KG1 (cell line): ENCODE measurements at regions not wholly inside any gene's neighbourhood (a gene's known extent, or its start where the extent isn't known, plus 50 kb on each side); places are given as distances from the start of the nearest gene placed in this dataset.

Experiments used
- DNase-seq: peaks from one replicate; lab custom pipeline; 2025; lab: John Stamatoyannopoulos, UW

GRCh38 chr2:59575191-59575590, 978.3 kb downstream of the BCL11A start:
- peak; percentile 60 for DNase-seq

DNA sequence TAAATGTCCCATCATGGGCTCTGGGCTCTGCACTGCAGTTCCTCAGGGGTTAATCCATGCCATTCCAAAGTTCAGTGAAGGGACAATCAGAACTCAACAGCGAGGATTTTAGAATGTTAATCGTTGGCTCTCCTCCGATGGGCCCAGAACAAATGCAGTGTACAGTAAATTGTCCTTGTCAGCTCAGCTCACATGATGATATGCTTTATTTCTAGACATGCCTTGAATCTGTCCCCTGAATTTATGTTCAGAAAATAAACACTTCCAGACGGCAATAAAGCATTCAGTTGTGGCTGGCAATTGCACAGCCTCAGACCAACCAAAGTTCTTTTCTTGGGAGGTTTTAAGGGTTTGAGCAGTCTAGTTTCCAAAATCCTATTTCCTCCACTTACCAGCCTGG, 981.2 kb downstream of the BCL11A start:
- no peak for DNase-seq

DNA sequence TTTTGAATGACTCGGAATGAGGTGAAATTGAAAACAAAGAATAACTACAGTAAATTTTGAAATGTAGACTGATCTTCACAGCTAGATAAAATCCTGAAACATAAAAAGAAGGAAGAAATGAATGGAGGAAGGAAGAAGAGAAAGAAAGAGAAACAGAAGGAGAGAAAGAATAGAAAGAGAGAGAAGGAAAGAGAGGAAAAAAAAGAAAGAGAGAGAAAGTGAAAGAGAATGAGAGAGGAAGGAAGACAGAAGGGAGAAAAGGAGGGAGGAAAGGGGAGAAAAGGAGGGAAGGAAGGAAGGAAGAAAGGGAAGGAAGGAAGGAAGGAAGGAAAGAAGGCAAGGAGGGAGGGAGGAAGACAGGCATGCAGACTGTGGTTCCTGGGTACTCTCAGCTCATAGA, 982.6 kb downstream of the BCL11A start:
- DNase-seq, result no peak

- no peak for DNase-seq
Measured at GRCh38 chr2:59569124-59569523, 984.3 kb downstream of the BCL11A start.

GRCh38 chr2:59568461-59568860, 985.0 kb downstream of the BCL11A start:
- no peak for DNase-seq

DNA sequence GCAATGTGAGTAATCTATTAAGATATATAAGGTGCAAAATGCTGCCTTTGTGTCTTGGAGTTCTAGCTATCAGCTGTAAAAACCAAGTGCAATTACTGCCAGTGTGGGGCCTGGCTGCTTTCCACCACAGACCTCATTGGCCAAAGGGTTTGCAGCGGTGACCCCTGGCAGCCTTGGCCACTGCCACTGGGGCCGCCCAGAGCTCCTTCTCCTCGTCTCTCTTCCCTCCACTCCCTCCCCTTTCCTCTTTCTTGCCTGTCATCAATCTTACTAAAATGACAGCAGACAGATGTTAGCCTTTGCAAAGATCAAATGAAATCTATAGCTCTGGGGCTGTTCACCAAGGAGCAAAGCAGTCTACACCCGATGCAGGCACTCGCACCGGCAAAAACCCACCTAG, 986.3 kb downstream of the BCL11A start:
- no peak for DNase-seq

- DNase-seq, result no peak
Measured at GRCh38 chr2:59566739-59567138, 986.7 kb downstream of the BCL11A start.

DNA sequence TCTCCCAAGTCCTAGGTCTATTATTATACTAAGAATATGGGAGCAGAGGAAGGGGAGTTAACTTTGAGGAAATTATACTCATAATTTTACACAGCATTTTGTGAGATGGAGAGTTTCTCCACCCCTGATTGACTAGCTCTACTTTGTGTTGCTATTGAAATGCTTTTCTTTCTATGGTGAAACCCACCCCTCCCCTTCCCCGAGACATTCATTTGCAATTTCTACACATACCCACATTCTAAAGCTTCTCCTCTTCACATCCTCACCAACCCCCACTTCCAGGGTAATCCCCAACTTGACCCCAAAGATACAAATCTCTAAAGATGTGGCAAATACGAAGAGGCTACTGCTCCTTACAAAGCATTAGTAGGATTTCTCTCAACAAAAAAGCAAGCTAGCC, 992.2 kb downstream of the BCL11A start:
- DNase-seq, result no peak

- no peak for DNase-seq
Measured at GRCh38 chr2:59560769-59561168, 992.7 kb downstream of the BCL11A start.

DNA sequence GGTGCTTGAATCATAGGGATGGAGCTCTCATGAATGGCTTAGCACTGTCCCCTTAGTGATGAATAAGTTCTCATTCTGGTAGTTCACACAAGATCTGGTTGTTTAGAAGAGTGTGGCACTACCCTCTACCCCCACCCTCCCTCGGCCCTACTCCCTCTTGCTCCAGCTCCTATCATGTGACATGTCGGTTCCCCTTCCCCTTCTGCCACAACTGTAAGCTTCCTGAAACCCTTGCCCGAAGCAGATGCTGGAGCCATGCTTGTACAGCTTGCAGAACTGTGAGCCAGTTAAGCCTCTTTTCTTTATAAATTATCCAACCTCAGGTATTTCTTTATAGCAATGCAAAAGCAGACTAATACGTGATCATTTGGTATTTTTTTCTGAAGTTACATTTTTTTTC, 1012.6 kb downstream of the BCL11A start:
- DNase-seq, result no peak

- DNase-seq, result no peak
Measured at GRCh38 chr2:59538398-59538911, 1015.0 kb downstream of the BCL11A start.

- DNase-seq, result no peak
Measured at GRCh38 chr2:59532808-59533207, 1020.6 kb downstream of the BCL11A start.

DNA sequence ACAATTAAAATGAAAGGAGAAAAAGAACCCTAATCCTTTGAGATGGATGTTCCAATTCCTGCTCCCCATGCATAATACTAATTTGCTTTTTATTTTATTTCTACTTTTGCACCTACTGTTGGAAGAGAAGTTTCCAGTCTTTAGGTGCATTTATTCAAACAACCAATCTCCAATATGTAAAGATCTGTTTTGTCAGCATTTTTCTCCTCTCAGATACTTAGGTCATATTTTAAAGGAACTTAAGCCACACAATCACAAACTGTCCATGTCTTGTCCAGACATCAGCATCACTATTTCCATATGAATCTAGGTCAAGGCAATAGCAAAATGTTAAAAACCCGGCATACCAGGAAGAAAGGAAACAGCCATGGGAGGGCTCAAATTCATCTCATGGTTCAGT, 1023.2 kb downstream of the BCL11A start:
- no peak for DNase-seq

DNA sequence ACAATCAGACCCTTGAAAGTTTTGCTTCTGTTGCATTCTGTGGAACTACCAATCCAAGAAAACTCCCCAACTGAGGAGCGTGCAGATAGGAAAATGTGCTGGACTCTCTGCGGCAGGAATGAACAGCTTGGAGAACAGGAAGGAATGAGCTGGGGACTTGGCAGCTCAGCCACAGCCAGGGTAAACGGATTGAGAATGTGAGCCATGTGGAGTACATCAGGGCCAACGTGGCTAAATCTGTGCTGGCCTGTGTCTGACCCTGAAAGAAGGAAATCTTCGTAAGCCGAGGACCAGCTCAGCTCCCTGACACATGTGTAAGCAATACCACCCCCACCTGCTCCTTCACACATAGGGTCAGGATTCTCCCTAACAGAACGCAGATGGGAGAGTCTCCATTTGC, 1023.7 kb downstream of the BCL11A start:
- DNase-seq, result no peak

GRCh38 chr2:59528525-59528924, 1024.9 kb downstream of the BCL11A start:
- no peak for DNase-seq

- DNase-seq, result no peak
Measured at GRCh38 chr2:59502981-59503380, 1050.5 kb downstream of the BCL11A start.

DNA sequence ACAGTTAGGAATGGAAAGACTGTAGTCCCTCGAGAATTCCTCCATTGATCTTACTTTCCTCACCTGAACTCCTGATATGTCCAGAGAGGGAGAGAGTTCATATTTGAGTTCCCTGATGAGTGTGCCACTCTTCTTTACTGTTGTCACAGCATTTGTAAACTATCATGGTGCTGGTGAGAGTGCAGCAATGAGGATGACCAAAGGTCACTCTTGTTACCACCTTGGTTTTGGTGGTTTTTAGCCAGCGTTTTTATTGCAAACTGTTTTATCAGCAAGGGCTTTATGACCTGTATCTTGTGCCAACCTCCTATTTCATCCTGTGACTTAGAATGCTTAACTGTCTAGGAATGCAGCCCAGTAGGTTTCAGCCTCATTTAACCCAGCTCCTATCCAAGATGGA, 1062.5 kb downstream of the BCL11A start:
- DNase-seq, result no peak

DNA sequence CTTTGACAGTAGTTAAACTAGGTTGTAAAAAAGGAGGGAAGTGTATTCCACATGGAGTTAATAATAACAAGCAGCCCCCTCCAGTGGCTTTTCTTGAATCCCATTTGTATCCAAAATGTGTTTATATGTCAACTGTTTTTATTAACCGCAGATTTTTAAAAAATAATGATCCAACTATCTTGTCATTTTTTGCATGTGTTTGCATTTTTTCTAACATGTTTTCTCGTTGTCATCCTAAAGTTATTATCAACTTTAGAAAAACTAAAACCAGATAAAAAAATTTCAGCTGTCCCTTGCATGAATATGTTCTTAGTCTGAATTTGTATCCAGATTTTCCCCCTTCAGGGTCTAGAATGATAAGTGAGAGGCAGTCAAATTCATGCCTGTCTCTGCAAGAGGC, 1063.3 kb downstream of the BCL11A start:
- no peak for DNase-seq

- no peak for DNase-seq
Measured at GRCh38 chr2:59484673-59485072, 1068.8 kb downstream of the BCL11A start.

- DNase-seq, result no peak
Measured at GRCh38 chr2:59463426-59463825, 1090.0 kb downstream of the BCL11A start.

- DNase-seq, result no peak
Measured at GRCh38 chr2:59462422-59463197, 1090.8 kb downstream of the BCL11A start.

DNA sequence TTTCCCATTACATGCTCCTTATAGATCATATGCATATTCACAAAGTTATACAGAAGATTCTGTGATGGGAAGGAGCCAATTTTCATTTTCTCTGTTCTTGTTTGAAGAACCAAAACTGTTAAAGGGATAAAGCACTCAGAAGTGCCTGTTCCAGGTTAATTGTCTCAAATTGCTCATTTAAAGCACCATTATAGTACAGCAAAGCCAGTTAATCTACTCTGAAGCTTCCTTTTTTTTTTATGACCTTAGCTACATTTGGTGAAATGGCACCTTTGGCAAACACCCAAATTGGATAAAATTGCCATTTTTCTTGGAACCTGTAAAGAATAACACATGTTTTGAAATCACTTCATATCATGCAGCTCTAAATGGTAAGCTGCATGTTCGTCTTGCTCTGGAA, 1092.3 kb downstream of the BCL11A start:
- no peak for DNase-seq

DNA sequence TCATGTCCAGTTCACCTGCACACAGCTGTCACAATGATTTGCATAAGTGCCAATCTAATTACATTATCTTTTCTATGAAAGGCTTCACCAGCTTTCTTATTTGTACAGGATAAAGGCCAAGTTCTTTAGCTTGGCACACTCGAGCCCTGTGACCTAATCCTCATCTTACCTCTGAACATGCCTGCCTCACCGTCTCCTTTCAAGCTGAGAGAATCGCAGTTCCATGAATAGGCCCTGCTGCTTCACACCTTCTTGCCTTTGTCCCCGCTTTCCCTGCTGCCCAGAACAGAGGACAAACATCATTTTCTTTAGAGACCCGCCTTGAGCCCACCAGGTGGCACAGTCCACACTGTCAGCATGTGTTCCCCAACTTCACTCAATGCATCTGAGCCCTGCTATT, 1094.7 kb downstream of the BCL11A start:
- no peak for DNase-seq

DNA sequence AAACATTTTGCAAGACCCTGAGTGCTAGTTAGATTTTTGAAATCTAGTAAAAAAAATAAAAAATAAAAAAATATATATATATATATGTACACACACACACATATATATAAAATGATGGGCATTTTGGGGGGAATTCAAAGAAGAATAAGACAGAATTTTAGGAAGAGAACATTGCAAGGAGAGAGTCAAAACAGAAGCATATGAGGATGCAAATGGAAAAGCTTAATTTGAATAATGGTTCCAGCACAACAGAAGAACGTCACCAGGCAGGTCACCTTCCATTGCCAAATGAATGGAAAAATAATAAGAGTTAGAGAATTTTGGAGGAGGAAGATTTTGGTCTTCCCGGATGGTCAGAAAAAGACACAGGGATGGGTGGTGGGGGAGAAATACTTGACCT, 1097.2 kb downstream of the BCL11A start:
- no peak for DNase-seq
